ENCODE measurements at regions not wholly inside any gene's neighbourhood (a gene's known extent, or its start where the extent isn't known, plus 50 kb on each side); places are given as distances from the start of the nearest gene placed in this dataset.
A peak's percentile ranks its signal among the peaks of the same experiment; 100 is the strongest.

GRCh38 chr12:124454352-124454725, 113.1 kb downstream of the NCOR2 start:
- H3K4me1 ChIP-seq: peaks cover 14 to 36% of the 10 kb centered on the region in 2 donors
- intact Hi-C loops (cut with DNase I): no loop called here

GRCh38 chr12:124453419-124454351, 113.7 kb downstream of the NCOR2 start:
- Histone ChIP-seq H3K36me3 (no peaks in the 10 kb centered on the region), H3K4me1 (peaks cover 14 to 36% of the 10 kb centered on the region in 2 donors), H3K27me3 (no peaks in the 10 kb centered on the region), H3K27ac (peak overlapping the region in 2 of 3 donors; percentile 2 to 68), H3K4me3 (replicated peaks in 1 of 3) (no peak overlapping the region), H3K9me3 (no peaks in the 10 kb centered on the region)
- DNase-seq: peak; percentile 41 to 46
- intact Hi-C loops (cut with DNase I): no loop called here
- TF ChIP-seq CTCF (IDR thresholded peaks at IDR 0.05) (peak in 1 of 6 experiments; percentile 3), POLR2A (IDR thresholded peaks at IDR 0.05) (no peak)
- 58 to 70% methylated on average over 21 to 22 of the region's 27 CpGs for WGBS, 2 donors

More at GRCh38 chr12:124454352-124454725, 113.1 kb downstream of the NCOR2 start:
- DNase-seq: no peak
- Histone ChIP-seq H3K36me3 (no peaks in the 10 kb centered on the region), H3K27me3 (no peaks in the 10 kb centered on the region), H3K4me3 (replicated peaks in 1 of 3) (no peak overlapping the region), H3K27ac (peak overlapping the region in 1 of 3 donors; percentile 68), H3K9me3 (no peaks in the 10 kb centered on the region)
- 57 to 78% methylated on average over 11 of the region's 11 CpGs for WGBS, 2 donors
- TF ChIP-seq POLR2A (IDR thresholded peaks at IDR 0.05): no peak
- TF ChIP-seq CTCF (IDR thresholded peaks at IDR 0.05): no peak

GRCh38 chr12:124452576-124453331, 114.7 kb downstream of the NCOR2 start:
- Histone ChIP-seq H3K27ac (peak overlapping the region in 2 of 3 donors; percentile 2 to 68), H3K9me3 (no peaks in the 10 kb centered on the region), H3K4me3 (replicated peaks in 1 of 3) (no peak overlapping the region), H3K4me1 (peaks cover 14 to 31% of the 10 kb centered on the region in 2 donors), H3K36me3 (no peaks in the 10 kb centered on the region), H3K27me3 (no peaks in the 10 kb centered on the region)
- intact Hi-C loops (cut with DNase I): no loop called here
- DNase-seq: no peak
- TF ChIP-seq CTCF (IDR thresholded peaks at IDR 0.05) (no peak), POLR2A (IDR thresholded peaks at IDR 0.05) (no peak)
- WGBS, 2 donors: 86 to 89% methylated on average over 12 to 15 of the region's 21 CpGs

- intact Hi-C loops (cut with DNase I): no loop called here
- H3K9me3 ChIP-seq: no peaks in the 10 kb centered on the region
- no peaks in the 10 kb centered on the region for H3K27me3 ChIP-seq
- H3K27ac ChIP-seq: no peak overlapping the region
- WGBS, 2 donors: 69 to 83% methylated on average over 11 to 12 of the region's 12 CpGs
- DNase-seq: no peak
- no peak for TF ChIP-seq POLR2A (IDR thresholded peaks at IDR 0.05)
- no peak for TF ChIP-seq CTCF (IDR thresholded peaks at IDR 0.05)
- no peak overlapping the region for H3K4me3 ChIP-seq (replicated peaks in 1 of 3)
- H3K4me1 ChIP-seq: peaks cover 14 to 22% of the 10 kb centered on the region in 2 donors
- no peaks in the 10 kb centered on the region for H3K36me3 ChIP-seq
These were observed 115.7 kb downstream of the NCOR2 start for GRCh38 chr12:124451637-124452243.

Data from thyroid gland (tissue), 4 donors.